ENCODE measurements at regions not wholly inside any gene's neighbourhood (a gene's known extent, or its start where the extent isn't known, plus 50 kb on each side); places are given as distances from the start of the nearest gene placed in this dataset.
"Not testable (repeated sequence)": the region's sequence is repeated elsewhere in the genome, so short reads cannot be mapped to it uniquely, and the experiment has no call there.

DNA sequence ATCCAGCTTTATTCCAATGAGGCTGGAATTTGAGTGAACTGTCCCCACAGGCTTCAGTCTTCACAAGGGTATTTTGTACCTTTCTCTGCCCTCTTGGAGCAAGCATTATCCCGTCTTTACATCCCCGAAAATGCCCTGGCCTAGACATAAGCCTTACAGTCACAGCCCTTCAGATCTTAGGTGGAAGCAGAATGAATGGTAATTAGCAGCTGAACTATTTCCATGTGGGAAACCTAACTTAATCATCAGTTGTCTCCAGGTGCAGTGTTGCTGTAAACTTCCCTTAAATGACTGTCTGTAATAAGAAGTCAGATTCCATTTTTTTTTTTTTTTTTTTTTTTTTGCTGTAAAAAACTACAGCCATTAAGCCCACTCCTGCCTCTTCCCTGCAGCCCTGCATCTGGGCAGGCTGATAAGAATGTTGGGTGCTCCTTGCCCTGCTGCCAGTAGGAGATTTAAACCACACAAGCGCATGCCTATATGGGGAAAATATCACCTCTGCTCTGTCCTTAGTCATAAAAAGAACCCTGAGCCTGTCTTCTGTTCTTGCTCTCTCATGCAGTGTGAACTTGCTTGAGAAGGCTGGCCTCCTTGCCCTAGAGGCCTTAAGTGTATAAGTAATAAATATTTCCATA lies 426.8 kb upstream of the SLITRK5 start:
- no peak for DNase-seq

DNA sequence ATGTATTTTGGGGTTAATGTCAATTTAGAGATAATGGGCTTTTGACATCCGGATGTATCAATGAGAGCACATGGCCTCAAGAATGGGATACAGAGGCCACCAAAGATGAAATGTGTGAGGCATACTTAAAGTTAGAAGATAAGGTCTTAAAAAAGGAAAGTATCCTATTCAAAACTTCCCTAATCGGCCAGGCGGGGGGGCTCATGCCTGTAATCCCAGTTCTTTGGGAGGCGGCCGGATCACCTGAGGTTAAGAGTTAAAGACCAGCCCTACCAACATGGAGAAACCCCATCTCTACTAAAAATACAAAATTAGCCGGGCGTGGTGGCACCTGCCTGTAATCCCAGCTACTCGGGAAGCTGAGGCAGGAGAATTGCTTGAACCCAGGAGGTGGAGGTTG lies 421.3 kb upstream of the SLITRK5 start:
- DNase-seq, result not testable (repeated sequence)

GRCh38 chr13:87255394-87255793 lies 415.8 kb upstream of the SLITRK5 start:
- DNase-seq, result no peak

GRCh38 chr13:87259479-87260083 lies 411.6 kb upstream of the SLITRK5 start:
- DNase-seq, result no peak

- DNase-seq, result no peak
These were observed 396.9 kb upstream of the SLITRK5 start for GRCh38 chr13:87274209-87274819.

DNA sequence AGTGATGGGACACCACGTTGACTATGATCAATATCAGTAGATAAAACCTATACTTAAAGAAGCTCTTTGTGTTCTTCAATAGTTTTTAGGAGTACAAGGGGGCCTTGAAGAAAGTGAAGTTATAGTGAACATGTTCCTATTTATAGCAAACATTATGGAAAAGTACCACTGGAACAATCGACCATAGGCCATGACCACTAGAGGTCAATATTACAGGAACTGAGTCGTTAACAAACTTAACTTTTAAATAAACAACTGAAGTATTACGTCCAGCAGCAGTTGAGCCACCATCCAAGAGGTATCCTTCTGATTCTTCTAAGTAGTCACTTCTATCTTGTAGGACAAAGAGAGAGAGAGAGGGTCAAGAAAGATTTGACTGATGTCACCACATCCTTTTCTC lies 391.0 kb upstream of the SLITRK5 start:
- no peak for DNase-seq

- DNase-seq, result no peak
These were observed 383.4 kb upstream of the SLITRK5 start for GRCh38 chr13:87287721-87288120.

DNA sequence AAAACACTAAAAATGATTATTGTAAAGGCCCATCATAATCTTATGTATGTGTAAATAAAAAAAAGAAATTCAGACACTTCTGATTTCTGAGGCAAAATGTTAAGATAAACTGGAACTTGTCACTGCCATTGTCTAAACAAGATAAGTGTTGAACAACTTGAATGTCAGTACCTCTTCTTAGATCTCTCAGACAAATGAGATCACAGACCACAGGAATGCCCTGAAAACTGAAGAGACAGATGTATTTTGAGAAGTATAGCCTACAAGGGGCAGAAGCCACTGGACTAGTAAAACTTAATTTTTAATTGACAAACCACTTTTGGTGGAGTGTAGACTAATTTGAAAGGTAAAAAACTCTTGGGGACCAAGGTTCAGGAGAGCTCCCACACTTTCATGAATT lies 375.5 kb upstream of the SLITRK5 start:
- no peak for DNase-seq

DNA sequence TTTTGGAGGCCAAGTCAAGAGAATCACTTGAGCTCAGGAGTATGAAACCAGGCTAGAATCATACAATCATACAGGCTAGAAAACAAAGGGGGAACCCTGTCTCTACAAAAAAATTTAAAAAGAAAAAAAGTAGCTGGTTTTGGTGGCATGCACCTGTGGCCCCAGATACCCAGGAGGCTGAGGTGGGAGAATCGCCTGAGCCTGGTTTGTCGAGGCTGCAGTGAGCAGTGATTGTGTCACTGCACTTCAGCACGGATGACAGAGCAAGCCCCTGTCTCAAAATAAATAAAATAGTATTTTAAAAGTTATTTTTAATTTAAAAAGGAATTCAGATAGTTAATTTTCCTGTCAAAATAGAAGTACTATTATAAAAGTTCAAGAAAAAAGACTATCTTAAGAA lies 369.1 kb upstream of the SLITRK5 start:
- no peak for DNase-seq

GRCh38 chr13:87302931-87303330 lies 368.2 kb upstream of the SLITRK5 start:
- DNase-seq, result no peak

GRCh38 chr13:87311165-87311564 lies 360.0 kb upstream of the SLITRK5 start:
- DNase-seq, result no peak

- DNase-seq, result no peak
These were observed 356.3 kb upstream of the SLITRK5 start for GRCh38 chr13:87314822-87315221.

GRCh38 chr13:87322386-87322785 lies 348.8 kb upstream of the SLITRK5 start:
- no peak for DNase-seq

DNA sequence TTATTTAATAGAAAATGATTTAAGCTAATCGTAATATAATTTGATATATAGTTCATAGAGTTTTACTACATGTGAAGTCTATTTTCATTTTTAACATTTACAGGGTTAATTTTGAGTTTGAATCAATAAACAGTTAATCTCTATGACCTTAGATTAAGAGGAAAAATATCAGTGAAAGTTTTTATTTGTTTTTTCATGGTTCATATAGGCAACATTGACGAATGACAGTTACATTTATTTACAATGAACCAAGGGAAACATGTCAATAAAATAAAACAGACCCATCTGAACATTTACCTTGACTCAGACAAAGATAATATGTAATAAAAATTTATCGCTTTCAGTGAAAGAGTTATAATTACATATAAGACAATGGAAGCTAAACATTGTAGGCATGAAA lies 346.6 kb upstream of the SLITRK5 start:
- no peak for DNase-seq

GRCh38 chr13:87331178-87331577 lies 340.0 kb upstream of the SLITRK5 start:
- DNase-seq, result no peak

DNA sequence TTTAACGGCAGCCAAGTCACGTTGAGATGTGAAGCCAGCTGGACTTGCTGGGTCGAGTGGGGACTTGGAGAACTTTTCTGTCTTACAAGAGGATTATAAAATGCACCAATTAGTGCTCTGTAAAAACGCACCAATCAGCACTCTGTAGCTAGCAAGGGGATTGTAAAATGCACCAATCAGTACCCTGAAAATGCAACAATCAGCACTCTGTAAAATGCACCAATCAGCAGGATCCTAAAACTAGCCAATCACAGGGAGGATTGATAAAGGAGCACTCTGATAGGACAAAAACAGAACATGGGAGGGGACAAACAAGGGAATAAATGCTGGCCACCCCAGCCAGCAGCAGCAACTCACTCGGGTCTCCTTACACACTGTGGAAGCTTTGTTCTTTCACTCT lies 337.6 kb upstream of the SLITRK5 start:
- DNase-seq, result no peak

- no peak for DNase-seq
These were observed 337.0 kb upstream of the SLITRK5 start for GRCh38 chr13:87334176-87334575.

- DNase-seq, result not testable (repeated sequence)
These were observed 334.8 kb upstream of the SLITRK5 start for GRCh38 chr13:87336346-87336889.

GRCh38 chr13:87344176-87344575 lies 327.0 kb upstream of the SLITRK5 start:
- no peak for DNase-seq

GRCh38 chr13:87355451-87355850 lies 315.7 kb upstream of the SLITRK5 start:
- DNase-seq, result no peak

DNA sequence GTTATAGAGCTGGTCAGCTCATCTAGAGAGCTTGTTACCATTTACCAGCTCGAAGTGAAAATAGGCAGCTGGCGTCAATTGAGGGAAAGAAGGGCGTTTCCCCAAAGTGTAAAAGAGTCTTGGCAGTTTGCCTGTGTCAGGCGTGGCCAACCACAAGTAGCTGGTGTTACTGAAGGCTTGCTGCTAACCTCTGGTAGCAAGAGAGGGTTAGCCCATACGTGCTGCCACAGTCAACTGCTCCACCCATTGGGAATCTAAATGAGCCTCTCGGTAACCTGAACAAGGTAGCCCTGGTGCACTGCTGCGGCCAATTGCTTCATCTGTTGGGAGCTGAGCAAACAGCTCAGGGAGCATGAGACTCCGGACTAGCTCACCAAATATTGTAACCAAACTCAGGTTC lies 314.9 kb upstream of the SLITRK5 start:
- DNase-seq, result no peak

DNA sequence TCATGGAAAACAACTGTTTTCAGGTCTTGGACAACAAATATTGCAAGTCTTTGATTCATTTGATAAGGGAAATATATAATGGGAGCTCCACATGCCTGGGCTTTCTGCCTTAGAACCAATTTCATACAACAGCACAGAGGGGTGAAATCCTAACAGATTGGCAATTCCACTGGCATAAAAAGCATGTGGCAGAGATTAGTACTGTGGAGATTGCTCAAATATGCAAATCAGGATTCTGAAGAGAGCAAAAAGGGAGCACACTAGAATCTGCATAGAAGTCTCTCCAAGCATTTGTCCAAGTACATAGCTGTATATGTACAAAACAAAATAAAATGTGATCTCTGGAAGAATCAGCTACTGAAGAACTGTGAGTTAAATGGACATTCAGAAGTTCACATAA lies 312.9 kb upstream of the SLITRK5 start:
- no peak for DNase-seq

DNA sequence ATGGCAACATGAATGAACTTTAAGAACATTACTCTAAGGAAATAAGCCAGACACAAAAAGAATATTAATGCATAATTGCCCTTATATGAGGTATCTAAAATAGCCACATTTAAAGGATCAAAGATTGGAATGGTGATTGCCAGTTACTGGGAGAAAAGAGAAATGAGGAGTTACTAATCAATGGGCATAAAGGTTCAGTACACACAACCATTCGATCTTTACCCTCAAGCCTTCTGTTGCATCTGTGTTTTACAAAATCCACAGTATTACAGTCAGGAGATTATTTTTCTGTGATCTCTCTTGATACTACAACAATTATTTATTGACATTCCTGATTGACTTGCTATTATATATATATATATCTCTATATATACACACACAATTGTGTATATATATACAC lies 310.0 kb upstream of the SLITRK5 start:
- no peak for DNase-seq

DNA sequence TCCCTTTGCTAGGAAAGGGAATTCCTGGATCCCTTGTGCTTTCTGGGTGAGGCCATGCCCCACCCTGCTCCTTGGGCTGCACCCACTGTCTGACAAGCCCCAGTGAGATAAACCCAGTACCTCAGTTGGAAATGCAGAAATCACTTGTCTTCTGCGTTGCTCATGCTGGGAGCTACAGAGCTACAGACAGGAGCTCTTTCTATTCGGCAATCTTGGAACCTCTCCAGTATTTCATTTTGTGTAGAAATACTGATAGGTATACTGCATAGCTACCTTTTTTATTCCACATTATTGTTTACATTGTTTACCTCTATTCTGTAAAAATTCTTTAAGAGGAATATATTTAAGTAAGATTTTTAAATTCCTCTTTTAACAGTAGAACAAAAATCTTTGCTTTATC lies 302.5 kb upstream of the SLITRK5 start:
- no peak for DNase-seq

Measured in NCI-H2227 treated with DMSO at 0.1 percent for 48 hours (cell line).